ENCODE measurements at regions not wholly inside any gene's neighbourhood (a gene's known extent, or its start where the extent isn't known, plus 50 kb on each side); places are given as distances from the start of the nearest gene placed in this dataset.

- FAIRE-seq (no peak), DNase-seq (ENCODE audit: low spot score) (no peak)
Measured at GRCh38 chr4:175431694-175432093, 380.4 kb downstream of the GPM6A start.

GRCh38 chr4:175435381-175435783 is 376.7 kb downstream of the GPM6A start:
- DNase-seq (ENCODE audit: low spot score) (no peak), FAIRE-seq (no peak)

GRCh38 chr4:175436196-175436595 is 375.9 kb downstream of the GPM6A start:
- FAIRE-seq (no peak), DNase-seq (ENCODE audit: low spot score) (no peak)

GRCh38 chr4:175440786-175441185 is 371.3 kb downstream of the GPM6A start:
- no peak for DNase-seq (ENCODE audit: low spot score)

GRCh38 chr4:175441256-175441655 is 370.8 kb downstream of the GPM6A start:
- FAIRE-seq (no peak), DNase-seq (ENCODE audit: low spot score) (no peak)

More at GRCh38 chr4:175440786-175441185, 371.3 kb downstream of the GPM6A start:
- FAIRE-seq = no peak

GRCh38 chr4:175443547-175443946 is 368.5 kb downstream of the GPM6A start:
- DNase-seq (ENCODE audit: low spot score) = no peak
- no peak for FAIRE-seq

- FAIRE-seq = no peak
- no peak for DNase-seq (ENCODE audit: low spot score)
Measured at GRCh38 chr4:175444512-175444911, 367.6 kb downstream of the GPM6A start.

GRCh38 chr4:175447016-175447415 is 365.0 kb downstream of the GPM6A start:
- DNase-seq (ENCODE audit: low spot score) = no peak
- no peak for FAIRE-seq

- FAIRE-seq (no peak), DNase-seq (ENCODE audit: low spot score) (no peak)
Measured at GRCh38 chr4:175450446-175450845, 361.6 kb downstream of the GPM6A start.

GRCh38 chr4:175451238-175451965 is 360.7 kb downstream of the GPM6A start:
- no peak for DNase-seq (ENCODE audit: low spot score)
- FAIRE-seq = no peak

- no peak for FAIRE-seq
- no peak for DNase-seq (ENCODE audit: low spot score)
Measured at GRCh38 chr4:175453456-175453855, 358.6 kb downstream of the GPM6A start.

- DNase-seq (ENCODE audit: low spot score) (peak; percentile 57), FAIRE-seq (peak; percentile 55)
Measured at GRCh38 chr4:175456131-175456530, 355.9 kb downstream of the GPM6A start.

- FAIRE-seq (no peak), DNase-seq (ENCODE audit: low spot score) (no peak)
Measured at GRCh38 chr4:175457956-175458355, 354.1 kb downstream of the GPM6A start.

- DNase-seq (ENCODE audit: low spot score) (no peak), FAIRE-seq (no peak)
Measured at GRCh38 chr4:175459571-175459970, 352.5 kb downstream of the GPM6A start.

- FAIRE-seq = no peak
Measured at GRCh38 chr4:175460414-175460813, 351.6 kb downstream of the GPM6A start.

GRCh38 chr4:175469514-175469913 is 342.6 kb downstream of the GPM6A start:
- peak; percentile 31 for DNase-seq (ENCODE audit: low spot score)
- FAIRE-seq = no peak

More at GRCh38 chr4:175460414-175460813, 351.6 kb downstream of the GPM6A start:
- DNase-seq (ENCODE audit: low spot score) = no peak

GRCh38 chr4:175470131-175470530 is 341.9 kb downstream of the GPM6A start:
- peak; percentile 25 for FAIRE-seq
- peak; percentile 49 for DNase-seq (ENCODE audit: low spot score)

- DNase-seq (ENCODE audit: low spot score) (no peak), FAIRE-seq (no peak)
Measured at GRCh38 chr4:175480404-175480803, 331.7 kb downstream of the GPM6A start.

- no peak for DNase-seq (ENCODE audit: low spot score)
- FAIRE-seq = no peak
Measured at GRCh38 chr4:175499735-175500352, 312.2 kb downstream of the GPM6A start.

GRCh38 chr4:175504318-175504717 is 307.7 kb downstream of the GPM6A start:
- no peak for FAIRE-seq
- DNase-seq (ENCODE audit: low spot score) = no peak

- FAIRE-seq (no peak), DNase-seq (ENCODE audit: low spot score) (no peak)
Measured at GRCh38 chr4:175509320-175509719, 302.7 kb downstream of the GPM6A start.

GRCh38 chr4:175511861-175512260 is 300.2 kb downstream of the GPM6A start:
- FAIRE-seq = no peak
- DNase-seq (ENCODE audit: low spot score) = no peak

- DNase-seq (ENCODE audit: low spot score) = peak; percentile 26
Measured at GRCh38 chr4:175514174-175514573, 297.9 kb downstream of the GPM6A start.

More at GRCh38 chr4:175514174-175514573, 297.9 kb downstream of the GPM6A start:
- FAIRE-seq = no peak
